Osteocyte (in vitro differentiated cells): ENCODE measurements at regions not wholly inside any gene's neighbourhood (a gene's known extent, or its start where the extent isn't known, plus 50 kb on each side); places are given as distances from the start of the nearest gene placed in this dataset.

Source experiments
- DNase-seq: peaks from one replicate; pipeline ENCODE4 v3.0.0; 2021; ENCODE audit warnings: mixed read lengths; ENCODE audit not compliant: unreplicated experiment; ENCODE audit errors: extremely low spot score
- H3K27ac Mint-ChIP-seq: one replicate; pipeline ENCODE4 v1.8.0; 2021; ENCODE audit warnings: mild to moderate bottlenecking, mixed read lengths; ENCODE audit not compliant: unreplicated experiment
- H3K27me3 Mint-ChIP-seq: one replicate; pipeline ENCODE4 v1.8.0; 2021; ENCODE audit warnings: mixed read lengths; ENCODE audit not compliant: unreplicated experiment
- H3K36me3 Mint-ChIP-seq: one replicate; pipeline ENCODE4 v1.8.0; 2021; ENCODE audit warnings: mixed read lengths; ENCODE audit not compliant: unreplicated experiment
- H3K4me1 Mint-ChIP-seq: one replicate; pipeline ENCODE4 v1.8.0; 2021; ENCODE audit warnings: mixed read lengths; ENCODE audit not compliant: unreplicated experiment
- H3K4me3 Mint-ChIP-seq: one replicate; pipeline ENCODE4 v1.8.0; 2021; ENCODE audit warnings: mild to moderate bottlenecking, moderate library complexity, mixed read lengths; ENCODE audit not compliant: unreplicated experiment
- H3K9me3 Mint-ChIP-seq: one replicate; pipeline ENCODE4 v1.8.0; 2021; ENCODE audit warnings: mixed read lengths; ENCODE audit not compliant: unreplicated experiment
- CTCF ChIP-seq: fragments of 200-600 bp; sonication (generic); IDR thresholded peaks from 2 replicates; pipeline ENCODE4 v1.5.0; 2021; ENCODE audit warnings: antibody characterized with exemption, mild to moderate bottlenecking, moderate library complexity

GRCh38 chr11:105233285-105233684, 93.7 kb upstream of the CARD18 start:
- no peaks in the 10 kb centered on the region for H3K36me3 Mint-ChIP-seq
- peaks cover 30% of the 10 kb centered on the region for H3K27me3 Mint-ChIP-seq
- H3K4me1 Mint-ChIP-seq: peaks cover 12% of the 10 kb centered on the region

GRCh38 chr11:105232021-105232420, 92.5 kb upstream of the CARD18 start:
- no peak overlapping the region for H3K4me3 Mint-ChIP-seq
- H3K27me3 Mint-ChIP-seq: peaks cover 34% of the 10 kb centered on the region
- H3K36me3 Mint-ChIP-seq: no peaks in the 10 kb centered on the region
- peaks cover 8% of the 10 kb centered on the region for H3K4me1 Mint-ChIP-seq
- no peak overlapping the region for H3K27ac Mint-ChIP-seq
- DNase-seq: no peak
- no peaks in the 10 kb centered on the region for H3K9me3 Mint-ChIP-seq
- TF ChIP-seq CTCF: no peak

More at GRCh38 chr11:105233285-105233684, 93.7 kb upstream of the CARD18 start:
- H3K27ac Mint-ChIP-seq: no peak overlapping the region
- H3K4me3 Mint-ChIP-seq: no peak overlapping the region
- no peaks in the 10 kb centered on the region for H3K9me3 Mint-ChIP-seq
- DNase-seq: no peak
- no peak for TF ChIP-seq CTCF

- H3K27me3 Mint-ChIP-seq: peaks cover 42% of the 10 kb centered on the region
- no peak overlapping the region for H3K27ac Mint-ChIP-seq
- DNase-seq: no peak
- H3K4me1 Mint-ChIP-seq: no peaks in the 10 kb centered on the region
- H3K4me3 Mint-ChIP-seq: no peak overlapping the region
- TF ChIP-seq CTCF: no peak
- no peaks in the 10 kb centered on the region for H3K36me3 Mint-ChIP-seq
- H3K9me3 Mint-ChIP-seq: no peaks in the 10 kb centered on the region
Measured at GRCh38 chr11:105230586-105230985, 91.0 kb upstream of the CARD18 start.

- Mint-ChIP-seq H3K9me3 (no peaks in the 10 kb centered on the region), H3K36me3 (no peaks in the 10 kb centered on the region), H3K4me1 (no peaks in the 10 kb centered on the region), H3K4me3 (no peak overlapping the region), H3K27ac (no peak overlapping the region), H3K27me3 (peaks cover 44% of the 10 kb centered on the region)
- no peak for TF ChIP-seq CTCF
- DNase-seq: no peak
Measured at GRCh38 chr11:105229761-105230160, 90.2 kb upstream of the CARD18 start.

- no peaks in the 10 kb centered on the region for H3K9me3 Mint-ChIP-seq
- no peak for DNase-seq
- no peaks in the 10 kb centered on the region for H3K36me3 Mint-ChIP-seq
- no peak overlapping the region for H3K4me3 Mint-ChIP-seq
- peaks cover 49% of the 10 kb centered on the region for H3K27me3 Mint-ChIP-seq
- TF ChIP-seq CTCF: no peak
- no peak overlapping the region for H3K27ac Mint-ChIP-seq
- no peaks in the 10 kb centered on the region for H3K4me1 Mint-ChIP-seq
Measured at GRCh38 chr11:105229257-105229656, 89.7 kb upstream of the CARD18 start.
